ENCODE measurements at regions not wholly inside any gene's neighbourhood (a gene's known extent, or its start where the extent isn't known, plus 50 kb on each side); places are given as distances from the start of the nearest gene placed in this dataset.

DNA sequence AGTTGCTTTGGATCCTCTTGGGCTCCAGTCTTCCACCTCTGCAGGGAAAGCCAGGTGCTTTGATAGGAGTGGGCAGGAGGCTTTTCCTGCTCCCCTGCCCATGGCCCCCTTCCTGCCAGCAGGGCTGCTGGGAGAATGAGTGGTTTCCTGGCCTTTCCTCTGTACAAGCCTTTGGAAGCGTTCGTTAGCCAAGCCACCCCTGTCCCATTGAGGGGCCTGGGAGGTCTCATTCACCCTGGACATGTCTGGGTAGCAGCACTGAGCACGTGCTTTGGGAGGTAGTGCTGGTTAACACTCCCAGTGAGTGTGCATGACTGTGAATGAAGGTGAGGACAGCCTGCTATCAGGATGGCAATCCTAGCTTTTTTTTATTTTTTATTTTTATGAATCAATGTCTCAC, 118.5 kb upstream of the CACNA1E start:
- TF ChIP-seq, protein P1, sequence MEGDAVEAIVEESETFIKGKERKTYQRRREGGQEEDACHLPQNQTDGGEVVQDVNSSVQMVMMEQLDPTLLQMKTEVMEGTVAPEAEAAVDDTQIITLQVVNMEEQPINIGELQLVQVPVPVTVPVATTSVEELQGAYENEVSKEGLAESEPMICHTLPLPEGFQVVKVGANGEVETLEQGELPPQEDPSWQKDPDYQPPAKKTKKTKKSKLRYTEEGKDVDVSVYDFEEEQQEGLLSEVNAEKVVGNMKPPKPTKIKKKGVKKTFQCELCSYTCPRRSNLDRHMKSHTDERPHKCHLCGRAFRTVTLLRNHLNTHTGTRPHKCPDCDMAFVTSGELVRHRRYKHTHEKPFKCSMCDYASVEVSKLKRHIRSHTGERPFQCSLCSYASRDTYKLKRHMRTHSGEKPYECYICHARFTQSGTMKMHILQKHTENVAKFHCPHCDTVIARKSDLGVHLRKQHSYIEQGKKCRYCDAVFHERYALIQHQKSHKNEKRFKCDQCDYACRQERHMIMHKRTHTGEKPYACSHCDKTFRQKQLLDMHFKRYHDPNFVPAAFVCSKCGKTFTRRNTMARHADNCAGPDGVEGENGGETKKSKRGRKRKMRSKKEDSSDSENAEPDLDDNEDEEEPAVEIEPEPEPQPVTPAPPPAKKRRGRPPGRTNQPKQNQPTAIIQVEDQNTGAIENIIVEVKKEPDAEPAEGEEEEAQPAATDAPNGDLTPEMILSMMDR (IDR thresholded peaks at IDR 0.05; ENCODE audit: low read depth, low read length) = no peak
- no peak for DNase-seq (ENCODE audit: extremely low read depth, low read depth)

DNA sequence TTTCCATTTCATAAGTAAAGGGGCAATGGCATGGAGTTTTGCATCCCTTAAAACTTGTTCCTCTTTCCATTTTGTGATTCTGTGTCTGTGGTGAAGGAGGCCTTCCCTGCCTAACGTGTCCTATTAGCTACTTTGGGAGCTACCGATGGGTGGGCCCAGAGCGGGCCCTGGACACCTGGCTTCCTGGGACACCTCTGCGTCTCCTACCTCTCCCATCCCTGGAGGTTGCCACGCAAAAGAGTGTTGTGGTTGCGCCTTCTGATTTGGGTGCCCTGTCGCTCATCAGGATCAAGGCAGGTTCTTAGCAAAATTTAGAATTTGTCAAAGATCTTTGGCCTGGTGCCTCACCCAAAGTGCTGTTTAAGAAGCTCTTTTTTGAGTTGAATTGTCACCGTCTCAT, 116.4 kb upstream of the CACNA1E start:
- TF ChIP-seq, protein P1 (IDR thresholded peaks at IDR 0.05; ENCODE audit: low read depth, low read length) = no peak
- DNase-seq (ENCODE audit: extremely low read depth, low read depth) = no peak

DNA sequence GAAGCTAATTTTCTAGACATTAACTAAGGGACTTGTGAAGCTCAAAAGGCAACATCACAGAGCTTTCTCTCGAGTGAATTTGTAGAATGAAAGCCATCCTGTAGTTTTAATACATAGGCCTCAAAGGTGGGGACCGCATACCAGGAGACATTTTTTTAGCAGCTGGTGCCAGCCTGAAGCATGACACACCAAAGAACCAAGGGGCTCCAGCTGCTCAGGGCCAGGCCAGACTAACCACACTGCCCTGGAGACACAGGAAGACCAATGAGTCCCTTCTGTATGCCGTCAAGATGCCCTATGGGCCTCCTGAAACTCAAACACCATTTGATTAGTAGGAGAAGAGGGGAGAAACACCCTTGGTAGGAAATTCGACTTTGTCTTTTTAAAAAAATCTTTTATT, 113.9 kb upstream of the CACNA1E start:
- DNase-seq (ENCODE audit: extremely low read depth, low read depth) = no peak
- TF ChIP-seq, protein P1 (IDR thresholded peaks at IDR 0.05; ENCODE audit: low read depth, low read length) = no peak

DNA sequence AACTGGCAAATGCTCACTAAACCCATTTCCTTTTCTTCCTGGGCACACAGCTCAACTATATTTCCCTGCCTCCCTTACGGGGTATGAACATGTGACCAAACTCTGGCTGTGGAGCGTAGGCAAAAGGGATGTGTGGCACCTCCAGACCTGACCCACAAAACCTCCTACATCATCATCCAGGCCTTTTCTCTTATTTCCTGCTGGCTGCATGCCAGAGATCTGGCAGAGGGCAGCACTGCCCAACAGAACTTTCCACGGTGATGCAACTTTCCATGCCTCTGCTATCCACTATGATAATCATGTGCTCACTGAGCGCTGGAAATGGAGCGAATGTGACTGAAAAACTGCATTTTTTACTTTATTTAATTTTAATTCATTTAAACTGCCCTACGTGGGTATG, 99.6 kb upstream of the CACNA1E start:
- no peak for DNase-seq (ENCODE audit: extremely low read depth, low read depth)
- TF ChIP-seq, protein P1 (IDR thresholded peaks at IDR 0.05; ENCODE audit: low read depth, low read length) = no peak

DNA sequence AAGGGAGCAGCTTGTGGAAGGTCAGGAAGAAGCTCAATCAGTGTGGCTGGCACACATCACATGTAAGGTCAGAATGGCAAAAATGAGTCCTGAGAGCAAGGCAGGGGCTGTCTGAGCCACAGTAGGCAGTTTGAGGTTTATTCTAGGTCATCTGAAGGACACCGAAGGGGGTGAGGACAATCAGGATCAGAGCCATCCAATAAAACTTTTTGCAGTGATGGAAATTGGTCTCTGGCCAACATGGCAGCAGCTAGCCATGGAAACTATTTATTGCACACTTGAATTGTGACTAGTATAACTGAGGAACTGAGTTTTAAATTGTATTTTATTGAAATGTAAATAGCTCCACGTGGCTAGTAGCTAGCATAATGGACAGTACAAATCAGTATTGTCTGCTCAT, 97.0 kb upstream of the CACNA1E start:
- DNase-seq (ENCODE audit: extremely low read depth, low read depth) = no peak
- TF ChIP-seq, protein P1 (IDR thresholded peaks at IDR 0.05; ENCODE audit: low read depth, low read length) = no peak

DNA sequence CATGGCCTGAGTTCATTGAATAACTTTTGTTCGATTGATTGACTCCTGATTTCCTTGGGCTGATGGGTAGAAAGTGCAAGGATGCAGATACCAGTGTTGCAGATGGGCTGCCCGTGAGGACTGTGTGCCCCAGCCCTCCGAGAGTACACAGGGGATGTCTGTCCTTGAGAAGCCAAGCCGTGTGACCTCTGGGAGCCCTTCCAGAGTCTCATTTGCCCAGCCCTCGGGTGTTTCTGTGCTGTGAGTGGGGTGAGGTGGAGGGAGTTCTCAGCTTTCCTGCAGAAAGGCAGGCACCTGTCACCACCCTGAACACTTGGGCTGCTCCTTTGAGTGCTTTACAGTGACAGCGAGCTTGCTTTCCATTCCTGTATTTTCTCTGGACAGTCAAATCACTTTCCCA, 96.4 kb upstream of the CACNA1E start:
- TF ChIP-seq, protein P1 (IDR thresholded peaks at IDR 0.05; ENCODE audit: low read depth, low read length) = no peak
- DNase-seq (ENCODE audit: extremely low read depth, low read depth) = no peak

DNA sequence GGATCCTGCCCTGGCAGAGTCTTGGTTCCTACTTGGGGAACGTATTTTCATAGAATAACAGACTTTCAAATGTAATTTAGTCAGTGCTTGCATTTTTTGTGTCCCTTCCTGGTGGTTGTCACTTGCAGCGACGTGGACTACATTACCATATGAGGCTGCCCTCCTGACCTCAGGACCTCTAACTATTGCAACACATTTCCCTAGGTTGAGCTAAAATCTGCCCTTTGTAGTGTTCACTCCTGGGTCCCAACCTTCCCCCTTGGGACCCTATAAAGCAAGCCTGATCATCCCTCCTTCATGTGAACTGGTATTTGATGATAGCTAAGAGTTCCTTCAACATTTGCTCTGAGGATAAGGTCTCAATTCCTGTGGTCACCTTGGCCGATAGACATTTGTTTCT, 95.6 kb upstream of the CACNA1E start:
- TF ChIP-seq, protein P1 (IDR thresholded peaks at IDR 0.05; ENCODE audit: low read depth, low read length) = no peak
- no peak for DNase-seq (ENCODE audit: extremely low read depth, low read depth)
